GM19328 (cell line): ENCODE measurements at regions not wholly inside any gene's neighbourhood (a gene's known extent, or its start where the extent isn't known, plus 50 kb on each side); places are given as distances from the start of the nearest gene placed in this dataset.
"Not testable (repeated sequence)": the region's sequence is repeated elsewhere in the genome, so short reads cannot be mapped to it uniquely, and the experiment has no call there.

Source experiments
- ATAC-seq: cut with Tn5 transposase; IDR thresholded peaks from one replicate; pipeline ENCODE4 v1.9.1; 2021; ENCODE audit warnings: mild to moderate bottlenecking, moderate library complexity; ENCODE audit not compliant: unreplicated experiment

DNA sequence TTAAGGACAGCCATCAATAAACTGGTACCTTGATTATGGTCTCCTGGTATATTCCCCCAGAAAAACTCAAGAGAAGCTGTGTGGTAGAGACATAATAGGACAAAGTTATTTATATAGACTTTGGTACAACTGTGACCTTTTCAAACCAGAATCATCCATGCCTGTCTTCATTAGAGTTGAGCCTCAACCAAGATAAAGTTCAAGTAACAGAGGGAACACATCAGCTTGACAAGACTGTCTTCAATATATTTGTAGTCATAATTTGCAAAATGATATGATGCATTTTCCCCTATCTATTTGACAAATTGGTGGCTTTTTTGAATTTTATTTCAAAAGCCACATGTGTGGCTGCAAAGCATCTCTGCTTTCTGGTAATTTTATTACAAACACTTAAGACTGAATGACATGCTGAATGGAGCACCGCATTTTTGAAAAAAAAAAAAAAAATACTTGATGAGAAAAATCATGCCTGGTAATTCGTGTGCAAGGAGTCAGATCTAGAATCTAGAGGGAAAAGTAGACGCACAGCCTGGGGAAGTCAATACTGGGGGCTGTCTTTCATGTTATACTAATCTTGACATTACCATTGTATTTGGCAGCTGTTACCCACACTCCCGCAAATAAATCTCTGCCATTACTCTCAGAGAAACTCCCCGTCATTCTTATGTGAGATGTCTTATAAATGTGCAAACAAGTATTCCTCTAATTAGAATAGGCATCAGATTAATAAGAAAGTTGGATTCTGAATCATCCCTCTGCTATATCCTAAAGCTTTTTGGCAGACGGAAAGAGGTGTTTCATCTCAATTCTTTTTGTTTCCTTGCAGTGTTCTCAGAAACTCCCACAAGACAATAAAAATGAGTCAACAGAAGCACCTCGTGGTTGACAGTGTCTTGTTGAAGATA, 554.8 kb upstream of the CBLB start:
- ATAC-seq = no peak

DNA sequence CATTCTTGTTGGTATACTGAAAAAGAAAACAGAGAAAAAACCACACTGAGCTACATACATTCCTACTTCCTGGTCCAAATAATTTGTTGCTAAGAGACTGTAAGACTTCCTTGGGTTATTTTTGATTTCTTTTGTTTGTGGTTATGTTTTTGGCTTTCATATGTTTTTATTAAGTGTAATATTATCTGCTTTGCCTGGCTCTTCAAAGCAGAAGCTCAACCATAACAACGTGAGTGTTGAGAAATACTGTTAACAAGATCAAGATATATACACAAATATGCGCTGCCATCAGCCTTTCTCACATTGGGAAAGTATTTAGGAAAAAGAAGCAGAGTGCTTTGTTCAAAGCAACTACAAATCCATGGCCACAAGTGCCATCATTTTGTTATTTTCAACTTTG, 556.2 kb upstream of the CBLB start:
- ATAC-seq = no peak

DNA sequence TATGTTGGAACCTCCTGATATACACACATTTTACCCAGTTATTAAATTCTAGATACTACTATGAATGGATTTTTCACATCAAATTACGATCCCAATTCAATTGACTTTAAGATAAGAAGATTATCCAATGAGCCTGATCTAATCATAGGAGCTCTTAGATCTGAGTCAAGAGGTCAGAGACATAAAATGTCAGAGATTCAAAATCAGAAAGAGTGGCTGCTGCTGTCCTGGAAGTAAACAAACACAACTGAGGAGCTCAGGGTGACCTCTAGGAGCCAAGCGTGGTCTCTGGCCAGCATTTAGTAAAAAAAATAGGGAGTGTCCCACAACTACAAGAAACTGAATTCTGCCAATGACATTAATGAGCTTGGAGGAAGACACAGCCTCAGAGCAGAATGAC, 557.1 kb upstream of the CBLB start:
- ATAC-seq = no peak

- no peak for ATAC-seq
These were observed 559.8 kb upstream of the CBLB start for GRCh38 chr3:106428565-106428994.

GRCh38 chr3:106431721-106432120, 562.9 kb upstream of the CBLB start:
- ATAC-seq = no peak

DNA sequence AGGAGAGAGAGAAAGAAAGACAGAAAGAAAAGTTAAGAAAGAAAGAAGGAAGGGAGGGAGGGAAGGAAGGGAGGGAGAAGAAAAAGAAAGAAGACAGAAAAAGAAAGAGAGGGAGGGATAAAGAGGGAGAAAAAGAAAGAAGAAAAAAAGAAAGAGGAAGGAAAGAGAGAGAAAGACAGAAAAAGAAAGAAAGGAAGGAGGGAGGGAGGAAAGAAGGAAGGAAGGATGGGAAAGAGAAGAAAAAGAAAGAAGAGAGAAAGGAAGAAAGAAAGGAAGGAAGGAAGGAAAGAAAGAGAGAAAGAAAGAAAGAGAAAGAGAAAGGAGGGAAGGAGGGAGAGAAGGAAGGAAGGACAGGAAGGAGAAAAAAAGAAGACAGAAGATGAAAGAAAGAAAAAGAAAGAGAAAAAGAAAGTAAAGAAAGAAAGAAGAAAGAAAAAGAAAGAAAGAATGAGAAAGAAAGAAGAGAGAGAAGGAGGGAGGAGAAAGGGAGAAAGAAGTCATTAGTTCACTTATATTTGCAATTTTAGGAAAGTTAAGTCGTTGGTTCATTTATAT, 567.2 kb upstream of the CBLB start:
- no peak for ATAC-seq

DNA sequence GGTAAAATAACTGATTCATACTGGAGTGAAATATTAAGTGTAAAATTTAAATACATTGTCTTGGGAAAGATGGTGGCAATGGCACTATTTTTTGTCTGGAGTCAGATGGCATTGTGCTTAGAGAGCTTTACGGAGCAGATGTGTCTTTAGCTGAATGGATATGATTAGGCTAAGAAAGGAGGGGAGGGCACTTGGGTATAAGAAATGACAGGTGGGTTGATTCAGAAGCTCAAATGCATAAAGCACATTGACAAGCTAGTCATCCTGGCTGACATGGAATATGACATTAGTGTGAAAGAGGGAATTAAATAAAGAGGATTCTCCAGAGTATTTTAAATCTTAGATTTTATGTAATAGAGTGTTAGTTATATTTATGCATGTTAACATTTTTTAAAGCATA, 570.1 kb upstream of the CBLB start:
- ATAC-seq = no peak

DNA sequence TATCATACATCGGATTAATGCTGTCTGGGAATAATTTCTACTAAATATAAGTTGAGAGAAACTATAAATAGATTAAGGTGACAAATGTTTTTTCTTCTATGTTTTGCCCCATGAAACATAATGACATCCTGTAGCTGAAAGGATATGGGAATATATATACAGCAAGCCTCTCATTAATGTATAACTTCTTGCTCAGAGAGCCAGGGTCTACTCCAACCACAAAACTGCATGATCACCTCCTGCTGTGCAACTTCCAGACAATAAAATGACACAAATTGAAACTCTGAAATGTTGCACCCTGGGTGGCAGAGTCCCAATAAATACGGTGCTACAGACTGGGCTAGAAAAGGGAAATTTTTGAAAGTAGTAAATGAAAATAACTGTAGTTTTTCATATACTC, 571.9 kb upstream of the CBLB start:
- ATAC-seq = no peak

GRCh38 chr3:106446271-106446670, 577.5 kb upstream of the CBLB start:
- no peak for ATAC-seq

GRCh38 chr3:106447723-106448301, 579.0 kb upstream of the CBLB start:
- ATAC-seq = no peak

- not testable (repeated sequence) for ATAC-seq
These were observed 579.7 kb upstream of the CBLB start for GRCh38 chr3:106448372-106448966.

- no peak for ATAC-seq
These were observed 583.3 kb upstream of the CBLB start for GRCh38 chr3:106452096-106452495.

DNA sequence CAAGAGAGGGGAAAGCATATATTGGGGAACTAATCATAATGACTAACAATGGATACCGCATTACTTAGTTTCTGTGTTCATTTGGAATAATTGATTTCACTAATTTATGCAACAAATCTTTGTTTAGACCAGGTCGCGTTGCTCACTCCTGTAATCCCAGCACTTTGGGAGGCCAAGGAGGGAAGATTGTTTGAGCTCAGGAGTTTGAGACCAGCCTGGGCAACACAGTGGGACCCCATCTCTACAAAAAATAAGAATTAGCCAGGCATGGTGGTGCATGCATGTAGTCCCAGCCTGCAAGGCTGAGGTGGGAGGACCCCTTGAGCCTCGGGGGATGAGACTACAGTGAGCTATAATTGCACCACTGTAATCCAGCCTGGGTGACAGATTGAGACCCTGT, 585.7 kb upstream of the CBLB start:
- ATAC-seq = no peak

GRCh38 chr3:106457281-106458180, 588.7 kb upstream of the CBLB start:
- ATAC-seq = peak; percentile 84

- no peak for ATAC-seq
These were observed 590.1 kb upstream of the CBLB start for GRCh38 chr3:106458952-106459351.

GRCh38 chr3:106466881-106467280, 598.1 kb upstream of the CBLB start:
- no peak for ATAC-seq

DNA sequence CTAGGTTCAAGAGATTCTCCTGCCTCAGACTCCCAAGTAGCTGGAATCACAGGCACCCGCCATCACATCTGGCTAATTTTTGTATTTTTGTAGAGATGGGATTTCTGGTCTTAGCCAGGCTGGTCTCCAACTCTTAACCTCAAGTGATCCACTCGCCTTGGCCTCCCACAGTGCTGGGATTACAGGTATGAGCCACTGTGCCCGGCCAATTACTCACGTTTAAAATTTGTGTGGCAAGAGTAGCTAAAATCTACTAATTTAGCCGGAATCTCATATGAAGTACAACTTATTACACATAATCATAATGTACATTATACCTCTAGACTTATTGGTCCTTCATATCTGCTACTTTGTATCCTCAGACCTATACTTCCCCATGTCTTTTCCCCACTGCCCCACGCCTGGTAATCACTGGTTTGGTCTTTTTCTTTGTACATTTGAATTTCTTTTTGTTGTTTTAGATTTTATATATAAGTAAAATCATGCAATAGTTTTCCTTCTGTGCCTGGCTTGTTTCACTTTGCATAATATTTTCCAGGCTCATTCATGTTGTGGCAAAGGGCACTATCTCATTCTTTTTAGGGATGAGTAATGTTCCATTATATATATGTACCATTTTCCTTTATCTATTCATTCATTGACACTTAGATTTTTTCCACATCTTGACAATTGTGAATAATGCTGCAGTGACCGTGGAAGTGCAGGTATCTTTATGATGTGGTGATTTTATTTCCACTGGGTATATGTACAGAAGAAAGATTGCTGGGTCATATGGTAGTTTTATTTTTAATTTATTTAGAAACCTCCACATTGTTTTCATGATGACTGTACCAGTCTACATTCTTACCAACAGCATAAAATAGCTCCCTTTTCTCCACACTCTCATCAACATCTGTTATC, 605.0 kb upstream of the CBLB start:
- ATAC-seq = no peak

DNA sequence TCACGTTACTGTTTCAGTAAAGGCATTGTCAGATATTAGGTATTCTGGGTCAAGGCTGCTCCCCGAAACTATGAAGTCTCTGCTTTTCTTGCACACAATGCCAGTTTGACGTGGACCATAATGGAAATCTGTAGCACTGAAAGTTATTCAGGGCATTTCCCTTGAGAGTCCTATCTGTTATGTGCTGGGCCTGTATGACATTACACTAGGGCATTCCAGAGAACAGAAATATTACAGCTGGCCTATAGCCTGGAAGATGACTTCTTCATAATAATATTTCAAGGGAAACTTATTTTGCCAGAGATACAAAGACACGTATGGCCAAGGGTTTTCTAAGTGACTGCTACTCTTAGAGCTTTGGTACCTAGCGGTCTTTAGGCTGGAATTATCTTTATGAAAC, 613.6 kb upstream of the CBLB start:
- ATAC-seq = no peak

DNA sequence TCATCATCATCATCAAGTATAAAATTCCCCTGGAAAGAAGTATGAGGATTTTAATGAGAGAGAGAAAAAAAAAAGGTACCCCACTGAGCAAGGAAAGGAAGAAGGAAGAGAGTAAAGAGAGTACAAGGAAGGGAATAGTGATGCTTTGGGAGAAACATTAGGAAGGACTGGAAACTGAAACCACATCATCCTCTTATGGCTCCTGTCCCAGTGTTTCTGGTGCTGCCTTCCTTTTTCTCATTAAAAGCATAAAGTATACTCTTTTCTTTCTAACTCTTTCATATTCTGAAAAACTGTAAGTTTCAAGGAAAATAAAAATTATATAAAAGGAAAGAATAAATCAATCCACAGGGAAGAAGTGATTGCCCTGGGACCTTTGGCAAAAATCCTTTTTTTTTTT, 616.4 kb upstream of the CBLB start:
- ATAC-seq = no peak

- ATAC-seq = no peak
These were observed 617.0 kb upstream of the CBLB start for GRCh38 chr3:106485802-106486201.
